HepG2 (cell line): ENCODE measurements at regions not wholly inside any gene's neighbourhood (a gene's known extent, or its start where the extent isn't known, plus 50 kb on each side); places are given as distances from the start of the nearest gene placed in this dataset.

ENCODE experiments used
- ATAC-seq: fragments of 200-7000 bp; cut with Tn5 transposase; 3 replicates; pipeline ENCODE4 v1.9.1; 2020; ENCODE audit warnings: mild to moderate bottlenecking, moderate library complexity
- BruUV-seq: library from RNA; stranded (reverse); fragments of 400-500 nt; replicated peaks from 2 replicates; lab custom pipeline; 2021; lab: Mats Ljungman, UMichigan
- CTCF ChIA-PET: fragments of 300-600 bp; formaldehyde crosslinking; extraction: SDS; loops from one replicate; lab custom pipeline; 2021; ENCODE audit warnings: low total read pairs, inconsistent platforms, low intra/inter-chr PET ratio; lab: Yijun Ruan, JAX
- POLR2A ChIA-PET: fragments of 350-600 bp; sonication (Branson Sonifier 250); formaldehyde crosslinking; loops from one replicate; lab custom pipeline; 2020; ENCODE audit warnings: antibody characterized with exemption, inconsistent platforms; lab: Yijun Ruan, JAX
- DNase-seq: peaks from one replicate; pipeline ENCODE4 v3.0.0-alpha.2; 2015; ENCODE audit warnings: low spot score
- FAIRE-seq: peaks from 3 replicates; lab custom pipeline; 2011; peaks lifted over from hg19 to GRCh38; lab: Jason Lieb, UNC
- H2AFZ ChIP-seq: one replicate; pipeline ENCODE4 v1.6.1; 2011; ENCODE audit warnings: low read length, inconsistent platforms
- H3K27ac ChIP-seq: fragments of 300-600 bp; 3 replicates; pipeline ENCODE4 v1.8.0; 2011; ENCODE audit warnings: mixed run types, mild to moderate bottlenecking, mixed read lengths, low read length, inconsistent platforms; ENCODE audit not compliant: insufficient read depth; ENCODE audit errors: extremely low read length
- H3K27me3 ChIP-seq, 2 experiments: fragments of 200-600 bp in 1 of 2; 2 replicates in 1 of 2; 3 replicates in 1 of 2; pipeline versions ENCODE4 v1.6.0 to v1.8.0; 2011; ENCODE audit warnings: low read length in 2 of 2, mild to moderate bottlenecking in 2 of 2, moderate library complexity in 2 of 2, inconsistent platforms in 1 of 2; ENCODE audit not compliant: insufficient read depth in 2 of 2, control insufficient read depth in 1 of 2
- H3K36me3 ChIP-seq, 2 experiments: fragments of 200-600 bp in 1 of 2; replicated peaks in 1 of 2; 2 replicates in 1 of 2; 3 replicates in 1 of 2; pipeline versions ENCODE4 v1.5.1 to v1.8.0; 2011; ENCODE audit warnings: low read length in 2 of 2, inconsistent platforms in 1 of 2; ENCODE audit not compliant: insufficient read depth in 2 of 2, control insufficient read depth in 1 of 2
- H3K4me1 ChIP-seq: 2 replicates; pipeline ENCODE4 v1.5.1; 2012; ENCODE audit warnings: low read length, inconsistent platforms; ENCODE audit not compliant: insufficient read depth
- H3K4me2 ChIP-seq: 2 replicates; pipeline ENCODE4 v1.6.0; 2011; ENCODE audit warnings: low read depth, low read length, inconsistent platforms
- H3K4me3 ChIP-seq, 3 experiments: fragments of 200-600 bp in 1 of 3; sonication (generic), shearing (Covaris generic) in 1 of 3; replicated peaks in 1 of 3; 2 replicates each; pipeline ENCODE4 v1.5.1; 2011 to 2016; ENCODE audit warnings: low read length in 3 of 3, inconsistent platforms in 2 of 3, low read depth in 2 of 3, mild to moderate bottlenecking in 2 of 3, control low read depth in 1 of 3, mixed read lengths in 1 of 3; ENCODE audit not compliant: insufficient read depth in 1 of 3
- H3K79me2 ChIP-seq: one replicate; pipeline ENCODE4 v1.6.1; 2011; ENCODE audit warnings: low read length, inconsistent platforms; ENCODE audit not compliant: insufficient read depth
- H3K9ac ChIP-seq: 2 replicates; pipeline ENCODE4 v1.6.0; 2011; ENCODE audit warnings: mild to moderate bottlenecking, low read depth, low read length, inconsistent platforms; ENCODE audit not compliant: insufficient read depth
- H3K9me3 ChIP-seq: 2 replicates; pipeline ENCODE4 v1.5.1; 2012; ENCODE audit warnings: mild to moderate bottlenecking, low read length
- H4K20me1 ChIP-seq: 2 replicates; pipeline ENCODE4 v1.6.0; 2011; ENCODE audit warnings: inconsistent platforms, mild to moderate bottlenecking, low read length, moderate library complexity; ENCODE audit not compliant: insufficient read depth
- ELF1 ChIP-seq: sonication (generic); formaldehyde crosslinking; IDR thresholded peaks from 2 replicates; pipeline ENCODE4 v1.4.0; 2020; ENCODE audit warnings: missing genetic modification reagents
- MED1 ChIP-seq: sonication (generic); formaldehyde crosslinking; IDR thresholded peaks from 2 replicates; pipeline ENCODE4 v1.4.0; 2020; ENCODE audit warnings: missing genetic modification reagents
- NCOA2 ChIP-seq: sonication (generic); formaldehyde crosslinking; IDR thresholded peaks from 2 replicates; pipeline ENCODE4 v1.8.0; 2022; ENCODE audit warnings: inconsistent platforms
- NFYB ChIP-seq: sonication (generic); formaldehyde crosslinking; IDR thresholded peaks from 2 replicates; pipeline ENCODE4 v1.4.0; 2020; ENCODE audit warnings: missing genetic modification reagents
- NR2F1 ChIP-seq, 2 experiments: fragments of 450-650 bp in 1 of 2; formaldehyde crosslinking in 1 of 2; IDR thresholded peaks; 2 replicates each; pipeline versions ENCODE4 v1.5.0 to v1.6.1; 2016 to 2020; ENCODE audit warnings: mild to moderate bottlenecking in 1 of 2, missing compliant biosample characterization in 1 of 2, missing genetic modification reagents in 1 of 2, moderate library complexity in 1 of 2
- PHB2 ChIP-seq: fragments of 450-650 bp; IDR thresholded peaks from 2 replicates; pipeline ENCODE4 v1.6.1; 2018; ENCODE audit not compliant: partially characterized antibody
- PPARG ChIP-seq: conservative IDR thresholded peaks from 2 replicates; pipeline ENCODE4 v1.6.1; 2016; ENCODE audit warnings: missing biosample characterization, missing genetic modification reagents
- RFXANK ChIP-seq: IDR thresholded peaks from 2 replicates; pipeline ENCODE4 v1.6.1; 2016
- ZFP36 ChIP-seq: fragments of 150-350 bp; IDR thresholded peaks from 2 replicates; pipeline ENCODE4 v1.6.1; 2018; ENCODE audit warnings: borderline replicate concordance, low read length, low read depth; ENCODE audit not compliant: partially characterized antibody
- ZNF501 ChIP-seq: sonication (generic); formaldehyde crosslinking; IDR thresholded peaks from 2 replicates; pipeline ENCODE4 v1.5.1; 2020; ENCODE audit warnings: mild to moderate bottlenecking, moderate library complexity, missing genetic modification reagents
- ZNF550 ChIP-seq: sonication (generic); formaldehyde crosslinking; IDR thresholded peaks from 2 replicates; pipeline ENCODE4 v1.4.0; 2020; ENCODE audit warnings: mild to moderate bottlenecking, missing genetic modification reagents, borderline replicate concordance
- ZNF660 ChIP-seq: sonication (generic); formaldehyde crosslinking; IDR thresholded peaks from 2 replicates; pipeline ENCODE4 v1.5.1; 2020; ENCODE audit warnings: mild to moderate bottlenecking, low read depth, missing genetic modification reagents, borderline replicate concordance
- ZNF766 ChIP-seq: sonication (generic); formaldehyde crosslinking; IDR thresholded peaks from 2 replicates; pipeline ENCODE4 v1.5.0; 2020; ENCODE audit warnings: missing genetic modification reagents, borderline replicate concordance
- ZNF891 ChIP-seq: sonication (generic); formaldehyde crosslinking; IDR thresholded peaks from 2 replicates; pipeline ENCODE4 v1.5.0; 2020; ENCODE audit warnings: mild to moderate bottlenecking, missing genetic modification reagents
- WGBS: methylation state at CpG from one replicate; pipeline ENCODE4 v1.1.6; 2017; ENCODE audit warnings: low lambda C conversion rate; 5-methylcytosine and 5-hydroxymethylcytosine counted together
- in situ Hi-C: cut with HindIII; loops from 2 replicates; pipeline ENCODE4 v1.10.0; 2017; ENCODE audit warnings: low pct_unique_long_range_greater_than_20kb; ENCODE audit not compliant: extremely low pct_ligation_motif_present
- intact Hi-C: fragments of 100-400 bp; cut with micrococcal nuclease; formaldehyde crosslinking; loops from one replicate; pipeline ENCODE4 v1.10.0; 2022; ENCODE audit not compliant: unreplicated experiment
- TF ChIP-seq, protein P1 (sequence below): sonication (generic); formaldehyde crosslinking; IDR thresholded peaks from 2 replicates; pipeline ENCODE4; 2020; ENCODE audit warnings: missing genetic modification reagents, mild to moderate bottlenecking, borderline replicate concordance
- TF ChIP-seq, protein P2 (sequence below): sonication (generic); formaldehyde crosslinking; IDR thresholded peaks from 2 replicates; pipeline ENCODE4 v1.9.0; 2022; ENCODE audit warnings: missing genetic modification reagents, mild to moderate bottlenecking, borderline replicate concordance
- TF ChIP-seq, protein P3 (sequence below): sonication (generic); formaldehyde crosslinking; IDR thresholded peaks from 2 replicates; pipeline ENCODE4 v1.5.0; 2020; ENCODE audit warnings: mild to moderate bottlenecking, missing genetic modification reagents
- TF ChIP-seq, protein P4 (sequence below): sonication (generic); formaldehyde crosslinking; IDR thresholded peaks from 2 replicates; pipeline ENCODE4 v1.5.0; 2020; ENCODE audit warnings: missing genetic modification reagents

DNA sequence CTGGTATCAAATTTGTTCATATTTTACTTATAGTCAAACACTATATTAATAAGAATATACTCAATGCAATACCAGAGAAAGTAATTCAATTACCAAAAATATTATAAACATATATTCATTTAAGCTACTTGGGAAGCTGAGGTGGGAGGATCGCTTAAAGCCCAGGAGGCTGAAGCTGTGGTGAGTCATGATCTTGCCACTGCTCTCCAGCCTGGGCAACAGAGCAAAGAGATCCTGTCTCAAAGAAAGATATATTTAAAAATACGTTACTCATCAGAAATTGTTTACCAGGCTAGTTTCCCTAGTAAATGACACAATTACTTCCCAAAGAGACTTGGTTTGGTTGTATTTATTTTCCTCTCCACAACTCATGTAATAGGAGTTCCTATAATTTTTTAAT, 433.6 kb downstream of the GASK1B start (continued):
- TF ChIP-seq, protein P1, sequence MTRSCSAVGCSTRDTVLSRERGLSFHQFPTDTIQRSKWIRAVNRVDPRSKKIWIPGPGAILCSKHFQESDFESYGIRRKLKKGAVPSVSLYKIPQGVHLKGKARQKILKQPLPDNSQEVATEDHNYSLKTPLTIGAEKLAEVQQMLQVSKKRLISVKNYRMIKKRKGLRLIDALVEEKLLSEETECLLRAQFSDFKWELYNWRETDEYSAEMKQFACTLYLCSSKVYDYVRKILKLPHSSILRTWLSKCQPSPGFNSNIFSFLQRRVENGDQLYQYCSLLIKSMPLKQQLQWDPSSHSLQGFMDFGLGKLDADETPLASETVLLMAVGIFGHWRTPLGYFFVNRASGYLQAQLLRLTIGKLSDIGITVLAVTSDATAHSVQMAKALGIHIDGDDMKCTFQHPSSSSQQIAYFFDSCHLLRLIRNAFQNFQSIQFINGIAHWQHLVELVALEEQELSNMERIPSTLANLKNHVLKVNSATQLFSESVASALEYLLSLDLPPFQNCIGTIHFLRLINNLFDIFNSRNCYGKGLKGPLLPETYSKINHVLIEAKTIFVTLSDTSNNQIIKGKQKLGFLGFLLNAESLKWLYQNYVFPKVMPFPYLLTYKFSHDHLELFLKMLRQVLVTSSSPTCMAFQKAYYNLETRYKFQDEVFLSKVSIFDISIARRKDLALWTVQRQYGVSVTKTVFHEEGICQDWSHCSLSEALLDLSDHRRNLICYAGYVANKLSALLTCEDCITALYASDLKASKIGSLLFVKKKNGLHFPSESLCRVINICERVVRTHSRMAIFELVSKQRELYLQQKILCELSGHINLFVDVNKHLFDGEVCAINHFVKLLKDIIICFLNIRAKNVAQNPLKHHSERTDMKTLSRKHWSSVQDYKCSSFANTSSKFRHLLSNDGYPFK (CRISPR knock-in tag), result no peak

DNA sequence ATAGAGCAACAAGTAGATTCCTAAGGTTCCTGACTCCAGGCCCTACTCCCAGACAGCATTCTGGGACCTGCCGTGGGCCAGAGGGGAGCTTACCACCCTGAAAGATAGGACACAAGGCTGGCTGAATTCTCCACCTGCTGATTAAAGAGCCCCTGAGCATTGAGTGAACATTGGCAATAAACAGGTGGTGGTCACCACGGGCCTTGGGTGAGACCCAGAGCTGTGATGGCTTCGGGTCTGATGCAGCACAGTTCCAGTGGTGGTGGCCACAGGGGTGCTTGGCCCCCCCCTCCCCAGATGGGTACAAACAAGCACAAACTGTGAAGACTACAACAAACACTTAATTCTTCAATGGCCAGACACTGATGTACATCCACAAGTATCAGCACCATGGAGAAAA, 444.6 kb downstream of the GASK1B start:
- WGBS, result 0% methylated on average over 3 of the region's 3 CpGs
- intact Hi-C loops, result no loop called here
- TF ChIP-seq, protein P2, sequence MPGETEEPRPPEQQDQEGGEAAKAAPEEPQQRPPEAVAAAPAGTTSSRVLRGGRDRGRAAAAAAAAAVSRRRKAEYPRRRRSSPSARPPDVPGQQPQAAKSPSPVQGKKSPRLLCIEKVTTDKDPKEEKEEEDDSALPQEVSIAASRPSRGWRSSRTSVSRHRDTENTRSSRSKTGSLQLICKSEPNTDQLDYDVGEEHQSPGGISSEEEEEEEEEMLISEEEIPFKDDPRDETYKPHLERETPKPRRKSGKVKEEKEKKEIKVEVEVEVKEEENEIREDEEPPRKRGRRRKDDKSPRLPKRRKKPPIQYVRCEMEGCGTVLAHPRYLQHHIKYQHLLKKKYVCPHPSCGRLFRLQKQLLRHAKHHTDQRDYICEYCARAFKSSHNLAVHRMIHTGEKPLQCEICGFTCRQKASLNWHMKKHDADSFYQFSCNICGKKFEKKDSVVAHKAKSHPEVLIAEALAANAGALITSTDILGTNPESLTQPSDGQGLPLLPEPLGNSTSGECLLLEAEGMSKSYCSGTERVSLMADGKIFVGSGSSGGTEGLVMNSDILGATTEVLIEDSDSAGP (CRISPR knock-in tag), result no peak
- no peak for TF ChIP-seq ZNF501 (CRISPR knock-in tag)
- no peak for TF ChIP-seq PHB2
- TF ChIP-seq ZNF550 (CRISPR knock-in tag), result no peak
- no peak for TF ChIP-seq ELF1
- no peak for TF ChIP-seq ZNF766 (CRISPR knock-in tag)
- TF ChIP-seq ZNF660 (CRISPR knock-in tag), result no peak
- TF ChIP-seq MED1 (CRISPR knock-in tag), result no peak
- TF ChIP-seq NFYB (CRISPR knock-in tag), result no peak
- TF ChIP-seq NCOA2 (CRISPR knock-in tag), result no peak
- TF ChIP-seq, protein P3, sequence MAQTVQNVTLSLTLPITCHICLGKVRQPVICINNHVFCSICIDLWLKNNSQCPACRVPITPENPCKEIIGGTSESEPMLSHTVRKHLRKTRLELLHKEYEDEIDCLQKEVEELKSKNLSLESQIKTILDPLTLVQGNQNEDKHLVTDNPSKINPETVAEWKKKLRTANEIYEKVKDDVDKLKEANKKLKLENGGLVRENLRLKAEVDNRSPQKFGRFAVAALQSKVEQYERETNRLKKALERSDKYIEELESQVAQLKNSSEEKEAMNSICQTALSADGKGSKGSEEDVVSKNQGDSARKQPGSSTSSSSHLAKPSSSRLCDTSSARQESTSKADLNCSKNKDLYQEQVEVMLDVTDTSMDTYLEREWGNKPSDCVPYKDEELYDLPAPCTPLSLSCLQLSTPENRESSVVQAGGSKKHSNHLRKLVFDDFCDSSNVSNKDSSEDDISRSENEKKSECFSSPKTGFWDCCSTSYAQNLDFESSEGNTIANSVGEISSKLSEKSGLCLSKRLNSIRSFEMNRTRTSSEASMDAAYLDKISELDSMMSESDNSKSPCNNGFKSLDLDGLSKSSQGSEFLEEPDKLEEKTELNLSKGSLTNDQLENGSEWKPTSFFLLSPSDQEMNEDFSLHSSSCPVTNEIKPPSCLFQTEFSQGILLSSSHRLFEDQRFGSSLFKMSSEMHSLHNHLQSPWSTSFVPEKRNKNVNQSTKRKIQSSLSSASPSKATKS (CRISPR knock-in tag), result no peak
- TF ChIP-seq ZFP36, result no peak
- no peak for TF ChIP-seq NR2F1 (CRISPR knock-in tag; IDR thresholded peaks at IDR 0.05)
- TF ChIP-seq PPARG (CRISPR knock-in tag), result no peak
- no peak for TF ChIP-seq RFXANK (CRISPR knock-in tag)
- TF ChIP-seq, protein P4, sequence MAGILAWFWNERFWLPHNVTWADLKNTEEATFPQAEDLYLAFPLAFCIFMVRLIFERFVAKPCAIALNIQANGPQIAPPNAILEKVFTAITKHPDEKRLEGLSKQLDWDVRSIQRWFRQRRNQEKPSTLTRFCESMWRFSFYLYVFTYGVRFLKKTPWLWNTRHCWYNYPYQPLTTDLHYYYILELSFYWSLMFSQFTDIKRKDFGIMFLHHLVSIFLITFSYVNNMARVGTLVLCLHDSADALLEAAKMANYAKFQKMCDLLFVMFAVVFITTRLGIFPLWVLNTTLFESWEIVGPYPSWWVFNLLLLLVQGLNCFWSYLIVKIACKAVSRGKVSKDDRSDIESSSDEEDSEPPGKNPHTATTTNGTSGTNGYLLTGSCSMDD (CRISPR knock-in tag), result no peak
- no peak for TF ChIP-seq ZNF891 (CRISPR knock-in tag)

More for the DNA sequence above, 444.6 kb downstream of the GASK1B start:
- BruUV-seq, result no TSS peak
- Histone ChIP-seq H3K27ac (no peak overlapping the region), H4K20me1 (no peaks in the 10 kb centered on the region), H3K27me3 (no peaks in the 10 kb centered on the region), H3K36me3 (no peaks in the 10 kb centered on the region), H2AFZ (no peak overlapping the region), H3K4me1 (no peaks in the 10 kb centered on the region), H3K4me3 (no peak overlapping the region), H3K4me2 (no peak overlapping the region), H3K79me2 (no peaks in the 10 kb centered on the region), H3K9ac (no peak overlapping the region), H3K9me3 (no peaks in the 10 kb centered on the region)
- ATAC-seq (no peak), FAIRE-seq (no peak), DNase-seq (no peak)
- ChIA-PET POLR2A (no interaction called here), CTCF (no interaction called here)
- in situ Hi-C loops, result no loop called here
